ENCODE measurements at regions not wholly inside any gene's neighbourhood (a gene's known extent, or its start where the extent isn't known, plus 50 kb on each side); places are given as distances from the start of the nearest gene placed in this dataset.

DNA sequence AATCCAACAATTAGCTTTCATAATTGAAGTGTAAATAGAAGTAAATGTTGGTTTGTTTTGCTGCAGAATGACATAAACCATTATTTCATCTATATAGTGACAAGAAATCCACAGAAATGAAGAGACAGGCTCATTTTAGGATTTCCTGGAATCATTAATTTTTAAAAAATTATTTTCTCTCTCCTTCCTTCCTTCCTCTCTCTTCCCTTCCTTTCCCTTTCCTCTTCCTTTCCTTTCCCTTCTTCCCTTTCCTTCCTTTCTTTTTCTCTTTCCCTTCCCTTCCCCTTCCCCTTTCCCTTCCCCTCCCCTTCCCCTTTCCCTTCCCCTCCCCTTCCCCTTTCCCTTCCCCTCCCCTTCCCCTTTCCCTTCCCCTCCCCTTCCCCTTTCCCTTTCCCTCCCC is 51.2 kb upstream of the KMT2C start:
- TF ChIP-seq, protein P1, sequence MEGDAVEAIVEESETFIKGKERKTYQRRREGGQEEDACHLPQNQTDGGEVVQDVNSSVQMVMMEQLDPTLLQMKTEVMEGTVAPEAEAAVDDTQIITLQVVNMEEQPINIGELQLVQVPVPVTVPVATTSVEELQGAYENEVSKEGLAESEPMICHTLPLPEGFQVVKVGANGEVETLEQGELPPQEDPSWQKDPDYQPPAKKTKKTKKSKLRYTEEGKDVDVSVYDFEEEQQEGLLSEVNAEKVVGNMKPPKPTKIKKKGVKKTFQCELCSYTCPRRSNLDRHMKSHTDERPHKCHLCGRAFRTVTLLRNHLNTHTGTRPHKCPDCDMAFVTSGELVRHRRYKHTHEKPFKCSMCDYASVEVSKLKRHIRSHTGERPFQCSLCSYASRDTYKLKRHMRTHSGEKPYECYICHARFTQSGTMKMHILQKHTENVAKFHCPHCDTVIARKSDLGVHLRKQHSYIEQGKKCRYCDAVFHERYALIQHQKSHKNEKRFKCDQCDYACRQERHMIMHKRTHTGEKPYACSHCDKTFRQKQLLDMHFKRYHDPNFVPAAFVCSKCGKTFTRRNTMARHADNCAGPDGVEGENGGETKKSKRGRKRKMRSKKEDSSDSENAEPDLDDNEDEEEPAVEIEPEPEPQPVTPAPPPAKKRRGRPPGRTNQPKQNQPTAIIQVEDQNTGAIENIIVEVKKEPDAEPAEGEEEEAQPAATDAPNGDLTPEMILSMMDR (conservative IDR thresholded peaks at IDR 0.05): no peak
- no peak for TF ChIP-seq EZH2 (IDR thresholded peaks at IDR 0.05; ENCODE audit: low read depth)
